Thymus (tissue), 11 donors: ENCODE measurements at regions not wholly inside any gene's neighbourhood (a gene's known extent, or its start where the extent isn't known, plus 50 kb on each side); places are given as distances from the start of the nearest gene placed in this dataset.

ENCODE experiments used
- DNase-seq, 9 donors: peaks; one replicate each; pipeline ENCODE4 v3.0.0-alpha.2; 2013; ENCODE audit warnings: low spot score in 9 of 9, low read depth in 6 of 9, missing footprints in 1 of 9
- H3K27ac ChIP-seq, 2 donors: one replicate each; pipeline ENCODE4 v1.5.1; 2013; ENCODE audit warnings: control low read depth in 1 of 2, low read depth in 1 of 2, low read length in 1 of 2, mild to moderate bottlenecking in 1 of 2, moderate library complexity in 1 of 2
- H3K27me3 ChIP-seq, 2 donors: one replicate each; pipeline ENCODE4 v1.5.1; 2013; ENCODE audit warnings: low read length in 1 of 2; ENCODE audit not compliant: control insufficient read depth in 2 of 2, insufficient read depth in 1 of 2
- H3K36me3 ChIP-seq, 2 donors: one replicate each; pipeline ENCODE4 v1.5.1; 2013; ENCODE audit warnings: low read length in 1 of 2, mild to moderate bottlenecking in 1 of 2, moderate library complexity in 1 of 2; ENCODE audit not compliant: control insufficient read depth in 2 of 2, insufficient read depth in 2 of 2
- H3K4me1 ChIP-seq, 2 donors: one replicate each; pipeline ENCODE4 v1.5.1; 2013; ENCODE audit warnings: low read length in 2 of 2; ENCODE audit not compliant: control insufficient read depth in 2 of 2, insufficient read depth in 2 of 2
- H3K4me3 ChIP-seq, 2 donors: one replicate each; pipeline ENCODE4 v1.5.1; 2013; ENCODE audit warnings: low read length in 2 of 2, control low read depth in 1 of 2, mild to moderate bottlenecking in 1 of 2
- H3K9me3 ChIP-seq, 2 donors: one replicate each; pipeline ENCODE4 v1.5.1; 2013; ENCODE audit warnings: low read length in 1 of 2, mild to moderate bottlenecking in 1 of 2; ENCODE audit not compliant: control insufficient read depth in 2 of 2, insufficient read depth in 1 of 2
- WGBS: extraction: QIAGEN DNeasy Blood & Tissue Kit; methylation state at CpG from one replicate; pipeline ENCODE4 v1.1.7; 2013; 5-methylcytosine and 5-hydroxymethylcytosine counted together
- donor health status: healthy.

GRCh38 chr1:98441281-98441680 is 220.2 kb upstream of the SNX7 start:
- WGBS = 98% methylated on average over 1 of the region's 1 CpG
- no peaks in the 10 kb centered on the region for H3K4me1 ChIP-seq

GRCh38 chr1:98439471-98439870 is 222.1 kb upstream of the SNX7 start:
- H3K4me3 ChIP-seq = no peak overlapping the region
- no peaks in the 10 kb centered on the region for H3K4me1 ChIP-seq
- no peak for DNase-seq
- no peaks in the 10 kb centered on the region for H3K9me3 ChIP-seq
- no peak overlapping the region for H3K27ac ChIP-seq
- 94% methylated on average over 2 of the region's 2 CpGs for WGBS
- H3K36me3 ChIP-seq = no peaks in the 10 kb centered on the region
- H3K27me3 ChIP-seq = no peaks in the 10 kb centered on the region

More at GRCh38 chr1:98441281-98441680, 220.2 kb upstream of the SNX7 start:
- Histone ChIP-seq H3K27me3 (no peaks in the 10 kb centered on the region), H3K4me3 (no peak overlapping the region), H3K9me3 (no peaks in the 10 kb centered on the region), H3K27ac (no peak overlapping the region), H3K36me3 (no peaks in the 10 kb centered on the region)
- no peak for DNase-seq

- DNase-seq = no peak
- Histone ChIP-seq H3K36me3 (no peaks in the 10 kb centered on the region), H3K27me3 (no peaks in the 10 kb centered on the region), H3K4me1 (no peaks in the 10 kb centered on the region), H3K4me3 (no peak overlapping the region), H3K27ac (no peak overlapping the region), H3K9me3 (no peaks in the 10 kb centered on the region)
These were observed 224.0 kb upstream of the SNX7 start for GRCh38 chr1:98437540-98437939.

GRCh38 chr1:98437011-98437410 is 224.5 kb upstream of the SNX7 start:
- H3K4me1 ChIP-seq = no peaks in the 10 kb centered on the region
- H3K9me3 ChIP-seq = no peaks in the 10 kb centered on the region
- WGBS = 97% methylated on average over 2 of the region's 2 CpGs

GRCh38 chr1:98429965-98430443 is 231.5 kb upstream of the SNX7 start:
- H3K4me1 ChIP-seq = no peaks in the 10 kb centered on the region
- no peaks in the 10 kb centered on the region for H3K9me3 ChIP-seq
- DNase-seq = no peak
- H3K4me3 ChIP-seq = no peak overlapping the region
- H3K27me3 ChIP-seq = no peaks in the 10 kb centered on the region
- no peak overlapping the region for H3K27ac ChIP-seq
- 93% methylated on average over 2 of the region's 2 CpGs for WGBS
- no peaks in the 10 kb centered on the region for H3K36me3 ChIP-seq

More at GRCh38 chr1:98437011-98437410, 224.5 kb upstream of the SNX7 start:
- H3K27me3 ChIP-seq = no peaks in the 10 kb centered on the region
- no peak overlapping the region for H3K27ac ChIP-seq
- no peak overlapping the region for H3K4me3 ChIP-seq
- no peak for DNase-seq
- H3K36me3 ChIP-seq = no peaks in the 10 kb centered on the region

GRCh38 chr1:98428864-98429263 is 232.7 kb upstream of the SNX7 start:
- Histone ChIP-seq H3K9me3 (no peaks in the 10 kb centered on the region), H3K27me3 (no peaks in the 10 kb centered on the region), H3K36me3 (no peaks in the 10 kb centered on the region), H3K27ac (no peak overlapping the region), H3K4me1 (no peaks in the 10 kb centered on the region), H3K4me3 (no peak overlapping the region)
- DNase-seq = no peak
- 97% methylated on average over 3 of the region's 3 CpGs for whole genome bisulfite sequencing

- Histone ChIP-seq H3K27me3 (no peaks in the 10 kb centered on the region), H3K9me3 (no peaks in the 10 kb centered on the region), H3K4me3 (no peak overlapping the region), H3K36me3 (no peaks in the 10 kb centered on the region), H3K27ac (no peak overlapping the region), H3K4me1 (no peaks in the 10 kb centered on the region)
- no peak for DNase-seq
- WGBS = 93% methylated on average over 3 of the region's 3 CpGs
These were observed 233.9 kb upstream of the SNX7 start for GRCh38 chr1:98427664-98428063.

GRCh38 chr1:98426092-98426491 is 235.4 kb upstream of the SNX7 start:
- no peaks in the 10 kb centered on the region for H3K4me1 ChIP-seq
- no peak overlapping the region for H3K4me3 ChIP-seq
- H3K36me3 ChIP-seq = no peaks in the 10 kb centered on the region
- no peak for DNase-seq
- no peak overlapping the region for H3K27ac ChIP-seq
- WGBS = 96% methylated on average over 4 of the region's 4 CpGs
- H3K9me3 ChIP-seq = no peaks in the 10 kb centered on the region
- no peaks in the 10 kb centered on the region for H3K27me3 ChIP-seq

- H3K4me1 ChIP-seq = no peaks in the 10 kb centered on the region
- DNase-seq = no peak
- H3K27me3 ChIP-seq = no peaks in the 10 kb centered on the region
- no peaks in the 10 kb centered on the region for H3K9me3 ChIP-seq
- no peak overlapping the region for H3K4me3 ChIP-seq
- H3K36me3 ChIP-seq = no peaks in the 10 kb centered on the region
- H3K27ac ChIP-seq = no peak overlapping the region
- WGBS = 97% methylated on average over 2 of the region's 2 CpGs
These were observed 238.7 kb upstream of the SNX7 start for GRCh38 chr1:98422816-98423215.

- WGBS = 98% methylated on average over 2 of the region's 2 CpGs
- Histone ChIP-seq H3K27me3 (no peaks in the 10 kb centered on the region), H3K36me3 (no peaks in the 10 kb centered on the region), H3K4me1 (no peaks in the 10 kb centered on the region), H3K9me3 (no peaks in the 10 kb centered on the region), H3K27ac (no peak overlapping the region), H3K4me3 (no peak overlapping the region)
- DNase-seq = no peak
These were observed 240.5 kb upstream of the SNX7 start for GRCh38 chr1:98421085-98421435.
